HG02763 (cell line): ENCODE measurements at regions not wholly inside any gene's neighbourhood (a gene's known extent, or its start where the extent isn't known, plus 50 kb on each side); places are given as distances from the start of the nearest gene placed in this dataset.

Experiments used
- ATAC-seq: cut with Tn5 transposase; IDR thresholded peaks from one replicate; pipeline ENCODE4 v1.9.1; 2021; ENCODE audit warnings: mild to moderate bottlenecking, moderate library complexity; ENCODE audit not compliant: unreplicated experiment

GRCh38 chr14:42480255-42480654 lies 873.6 kb downstream of the LRFN5 start:
- ATAC-seq, result no peak

- ATAC-seq, result no peak
Measured at GRCh38 chr14:42475289-42475688, 868.6 kb downstream of the LRFN5 start.

GRCh38 chr14:42470427-42470719 lies 863.7 kb downstream of the LRFN5 start:
- ATAC-seq, result no peak

DNA sequence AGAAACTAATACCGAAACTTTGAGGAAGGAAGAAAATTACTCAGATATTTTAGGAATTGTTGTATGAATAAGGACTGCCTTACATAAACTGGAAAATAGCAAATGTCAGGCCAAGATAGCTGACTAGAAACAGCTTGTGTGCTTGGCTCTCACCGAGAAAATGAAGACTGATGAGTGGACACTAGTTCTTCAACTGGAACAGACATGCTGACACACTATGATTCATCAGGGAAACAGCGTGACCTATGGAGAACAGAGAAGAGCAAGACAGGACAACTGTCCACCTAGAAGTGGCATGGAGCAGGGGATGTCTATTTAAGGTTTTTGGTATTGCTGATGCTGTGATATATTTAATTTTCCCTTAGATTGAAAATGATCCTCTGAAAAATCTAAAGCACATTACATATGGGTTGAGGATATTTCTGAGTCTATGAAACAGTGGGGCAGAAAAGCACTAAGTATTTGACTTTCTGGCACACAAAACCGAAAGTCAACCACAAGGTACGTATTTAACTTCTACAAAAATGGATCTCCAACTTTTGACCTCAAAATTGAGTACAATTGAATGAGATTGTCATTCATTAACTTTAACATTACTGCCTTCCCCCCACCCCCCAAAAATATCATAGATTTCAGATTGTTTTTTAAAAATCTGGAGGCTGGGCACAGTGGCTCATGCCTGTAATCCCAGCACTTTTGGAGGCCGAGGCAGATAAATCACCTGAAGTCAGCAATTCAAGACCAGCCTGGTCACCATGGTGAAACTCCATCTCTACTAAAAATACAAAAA lies 863.2 kb downstream of the LRFN5 start:
- peak; percentile 51 for ATAC-seq

- ATAC-seq, result no peak
Measured at GRCh38 chr14:42460673-42461072, 854.0 kb downstream of the LRFN5 start.

- no peak for ATAC-seq
Measured at GRCh38 chr14:42459171-42459685, 852.6 kb downstream of the LRFN5 start.

GRCh38 chr14:42441615-42442014 lies 834.9 kb downstream of the LRFN5 start:
- ATAC-seq, result no peak

DNA sequence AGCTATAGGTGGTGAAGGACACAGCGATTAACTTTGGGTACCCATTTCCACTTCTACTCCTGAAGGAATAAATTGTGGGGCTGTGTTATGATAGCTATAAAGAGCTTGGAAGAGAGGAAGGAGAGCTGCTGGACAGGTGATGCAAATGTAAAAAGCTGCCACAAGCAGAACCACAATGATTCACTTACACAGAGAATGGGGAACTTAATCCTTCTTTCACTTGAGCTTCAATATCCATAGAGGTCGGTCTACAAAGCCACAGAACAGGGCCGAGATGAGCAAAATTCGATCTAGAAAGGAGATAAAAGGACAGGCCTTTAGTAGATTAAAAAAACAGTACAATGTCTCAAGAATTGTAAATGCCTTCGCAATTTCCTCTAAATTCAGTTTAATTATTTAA lies 831.1 kb downstream of the LRFN5 start:
- ATAC-seq, result no peak

DNA sequence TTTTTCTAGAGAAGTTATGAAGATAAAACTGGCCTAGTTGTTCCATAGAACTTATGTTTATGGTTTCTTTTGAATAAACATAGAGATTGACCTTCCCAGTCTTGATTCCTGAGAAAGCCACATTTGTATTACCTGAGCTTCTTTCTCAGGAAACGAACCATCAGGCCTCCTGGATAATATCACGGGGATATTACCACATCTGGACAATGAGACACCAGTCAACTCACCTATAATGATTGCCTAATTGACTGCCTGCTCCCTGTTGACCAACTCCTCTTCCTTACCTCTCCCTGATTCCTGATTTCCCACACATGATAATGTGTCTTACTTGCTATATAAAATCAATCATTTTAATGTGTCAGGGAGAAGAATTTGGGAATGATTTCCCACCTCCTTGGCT lies 822.7 kb downstream of the LRFN5 start:
- ATAC-seq, result no peak

GRCh38 chr14:42428996-42429395 lies 822.3 kb downstream of the LRFN5 start:
- ATAC-seq, result peak; percentile 99

DNA sequence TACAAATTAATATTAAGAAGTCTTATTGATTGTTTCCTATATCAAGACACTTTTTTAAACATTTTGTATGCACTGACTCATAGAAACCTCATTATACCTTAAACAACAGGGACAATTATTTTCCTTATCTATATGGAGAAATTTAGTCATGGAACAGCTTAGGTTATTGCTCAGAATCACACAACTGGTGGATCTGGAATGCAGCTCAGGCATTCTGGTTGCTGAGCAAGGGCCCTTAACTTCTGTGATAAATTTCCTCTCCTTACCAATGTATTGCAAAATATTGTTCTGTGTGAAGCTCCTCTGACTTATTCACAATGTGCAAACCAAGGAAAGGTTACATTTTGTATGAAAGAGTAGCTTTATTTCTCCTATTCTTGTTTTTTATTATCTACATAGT lies 817.8 kb downstream of the LRFN5 start:
- ATAC-seq, result no peak

- no peak for ATAC-seq
Measured at GRCh38 chr14:42421377-42422078, 814.9 kb downstream of the LRFN5 start.

DNA sequence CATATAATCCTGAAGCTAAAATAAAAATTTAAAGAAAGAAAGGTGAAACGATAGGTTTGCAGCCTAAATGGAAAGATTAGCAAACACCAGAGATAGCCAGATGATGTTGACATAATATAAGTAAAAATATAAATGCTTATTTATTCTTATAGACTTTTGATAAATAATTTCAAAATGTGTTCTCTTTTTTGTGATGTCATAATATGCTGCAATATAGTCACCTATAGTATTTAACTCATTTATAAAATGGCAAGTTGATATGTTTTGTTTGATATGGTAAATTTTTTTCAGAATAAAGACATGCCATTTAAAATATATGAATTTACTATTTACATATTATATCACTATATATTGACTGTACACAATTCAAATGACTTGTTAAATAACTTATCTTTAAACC lies 813.4 kb downstream of the LRFN5 start:
- ATAC-seq, result no peak

GRCh38 chr14:42407153-42407552 lies 800.5 kb downstream of the LRFN5 start:
- no peak for ATAC-seq

DNA sequence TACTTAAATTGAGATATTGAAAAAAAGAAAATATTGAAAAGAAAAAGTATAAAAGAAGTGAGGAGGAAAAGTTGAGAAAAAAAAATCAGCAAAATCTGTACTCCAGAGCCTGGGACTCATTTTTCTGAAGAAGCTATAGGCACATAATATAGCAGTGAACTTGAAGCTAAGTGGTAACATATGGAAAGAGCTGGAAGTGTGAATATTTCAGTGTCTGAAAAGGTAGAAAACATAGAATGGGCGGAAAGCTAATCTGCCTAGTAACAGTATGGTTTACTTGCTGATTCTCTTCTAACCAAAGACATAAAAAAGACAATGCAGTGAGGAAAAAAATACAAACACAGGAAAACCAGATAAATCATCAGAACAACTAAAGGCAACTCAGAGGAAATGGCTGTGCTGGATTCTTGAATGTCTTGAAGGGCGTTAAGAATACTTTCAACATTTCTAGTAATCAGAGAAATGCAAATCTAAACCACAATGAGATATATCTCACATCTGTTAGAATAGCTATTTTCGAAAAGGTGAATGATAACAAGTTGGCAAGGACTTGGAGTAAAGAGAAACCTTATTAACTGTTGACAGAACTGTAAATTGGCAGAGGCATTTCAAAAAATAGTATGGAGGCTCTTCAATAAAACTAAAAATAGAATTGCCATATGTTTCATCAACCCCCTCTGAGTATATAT lies 784.6 kb downstream of the LRFN5 start:
- peak; percentile 79 for ATAC-seq

DNA sequence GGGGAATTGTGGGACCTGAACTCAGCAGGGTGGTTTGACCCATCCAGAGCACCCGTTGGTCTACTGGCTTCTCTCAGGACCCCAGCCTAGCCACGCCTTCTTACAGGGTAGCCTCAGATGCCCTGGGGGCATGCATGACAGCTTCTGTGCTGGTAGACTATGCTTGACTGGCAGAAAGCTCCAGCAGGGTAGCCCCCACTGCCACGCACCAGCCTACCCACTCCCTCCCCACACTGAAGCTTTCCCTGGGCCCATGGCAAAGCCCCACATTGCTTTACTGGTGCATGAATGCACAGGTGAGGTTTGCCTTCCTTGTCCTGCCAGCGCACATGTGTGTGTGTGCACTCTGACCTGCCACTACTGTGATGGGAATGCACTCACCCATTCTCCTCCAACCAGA lies 772.2 kb downstream of the LRFN5 start:
- no peak for ATAC-seq

- no peak for ATAC-seq
Measured at GRCh38 chr14:42378274-42378673, 771.6 kb downstream of the LRFN5 start.

DNA sequence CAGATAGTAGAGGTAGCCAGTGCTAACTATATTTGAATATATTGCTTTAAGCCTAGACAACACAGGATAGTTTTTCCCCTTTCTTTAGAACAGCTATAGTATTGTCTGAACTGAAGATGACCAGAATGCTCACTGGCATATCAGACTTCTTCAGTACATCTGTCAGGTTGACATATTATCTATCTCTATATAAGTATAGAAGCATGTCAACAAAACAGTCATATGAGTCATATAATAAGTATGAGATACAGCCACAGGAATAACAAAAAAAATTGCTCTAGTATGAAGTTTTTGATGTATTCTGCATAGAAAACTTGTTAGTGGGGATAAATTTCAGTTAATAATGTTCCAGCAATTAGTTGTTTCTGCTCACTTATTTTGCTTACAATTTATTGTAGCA lies 767.7 kb downstream of the LRFN5 start:
- no peak for ATAC-seq

GRCh38 chr14:42370056-42370455 lies 763.4 kb downstream of the LRFN5 start:
- ATAC-seq, result no peak

DNA sequence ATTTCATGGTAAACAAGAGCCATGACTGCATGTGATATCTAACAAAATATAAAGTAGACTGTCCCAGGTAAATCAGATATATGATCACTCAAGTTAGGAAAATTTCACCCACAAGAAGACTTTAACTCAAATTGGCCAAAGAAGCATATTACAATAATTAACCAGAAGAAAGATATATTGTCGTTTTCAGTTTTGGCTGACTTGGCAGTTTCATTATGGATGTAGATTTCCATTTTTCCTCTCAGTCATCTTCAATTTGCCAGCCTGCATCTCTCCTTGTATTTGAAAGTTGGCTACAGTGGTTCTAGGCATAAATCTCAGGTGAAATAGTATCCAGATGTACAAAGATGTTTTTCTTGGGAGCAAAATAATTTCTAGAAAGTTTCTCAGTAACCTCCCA lies 761.6 kb downstream of the LRFN5 start:
- ATAC-seq, result no peak

DNA sequence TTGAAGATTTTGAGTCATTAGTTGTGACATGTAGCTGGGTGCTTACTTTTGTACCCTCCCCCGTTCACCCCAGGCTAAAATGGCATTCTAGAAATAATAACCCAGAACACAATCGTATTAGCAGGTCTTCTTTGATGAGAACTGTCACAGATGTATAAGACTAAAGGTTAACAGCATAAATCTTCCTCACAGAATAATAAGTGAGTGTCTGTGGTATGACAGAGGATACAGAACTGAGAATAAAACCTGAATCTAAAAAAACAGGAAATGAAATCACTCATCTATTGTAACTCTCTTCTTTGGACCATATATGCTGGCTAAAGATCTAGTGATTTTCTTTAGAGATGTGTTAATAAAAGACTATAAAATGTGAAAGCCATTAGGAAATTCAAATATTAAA lies 746.6 kb downstream of the LRFN5 start:
- no peak for ATAC-seq

DNA sequence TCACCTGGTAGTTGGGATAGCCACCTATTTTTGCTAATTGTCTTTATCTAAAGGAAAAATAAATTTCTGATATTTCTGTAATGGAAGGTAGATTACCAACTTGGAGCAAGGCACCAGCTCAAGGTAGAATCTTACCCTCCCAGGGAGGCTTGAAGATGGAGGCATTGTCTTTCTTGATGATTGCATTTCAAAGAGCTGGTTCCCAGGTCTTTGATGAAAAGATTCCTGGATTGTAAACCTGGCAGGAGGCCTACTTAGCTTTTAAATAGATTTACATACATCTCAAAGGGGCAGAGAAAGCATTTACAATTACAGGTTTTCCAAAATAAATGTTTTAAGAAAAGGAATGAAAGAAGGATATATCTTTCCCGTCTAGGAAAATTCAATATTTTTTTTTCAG lies 729.2 kb downstream of the LRFN5 start:
- ATAC-seq, result no peak
